Stimulated activated naive CD8-positive, alpha-beta T cell treated with anti-CD3 and anti-CD28 coated beads, Interleukin-15, amount 100 ng/mL, for 72 hours (primary cell): ENCODE measurements at regions not wholly inside any gene's neighbourhood (a gene's known extent, or its start where the extent isn't known, plus 50 kb on each side); places are given as distances from the start of the nearest gene placed in this dataset.
A peak's percentile ranks its signal among the peaks of the same experiment; 100 is the strongest.

Experiments
- ATAC-seq: fragments of 150-1000 bp; cut with Tn5 transposase; 2 replicates; pipeline ENCODE4 v1.10.0; 2021; ENCODE audit warnings: mild to moderate bottlenecking, moderate library complexity
- DNase-seq, 2 donors: peaks; one replicate each; pipeline ENCODE4 v3.0.0; 2021 to 2022
- H3K27ac Mint-ChIP-seq, 2 donors: one replicate each; pipeline ENCODE4 v1.8.0; 2022; ENCODE audit warnings: mild to moderate bottlenecking in 2 of 2, mixed read lengths in 2 of 2, moderate library complexity in 2 of 2
- H3K27me3 Mint-ChIP-seq: one replicate; pipeline ENCODE4 v1.8.0; 2022; ENCODE audit warnings: mixed read lengths
- H3K4me1 Mint-ChIP-seq: one replicate; pipeline ENCODE4 v1.8.0; 2022; ENCODE audit warnings: mild to moderate bottlenecking, mixed read lengths
- H3K4me3 Mint-ChIP-seq, 2 donors: one replicate each; pipeline ENCODE4 v1.8.0; 2022; ENCODE audit warnings: mild to moderate bottlenecking in 2 of 2, mixed read lengths in 2 of 2, moderate library complexity in 1 of 2
- H3K9me3 Mint-ChIP-seq, 2 donors: one replicate each; pipeline ENCODE4 v1.8.0; 2022; ENCODE audit warnings: mixed read lengths in 2 of 2

DNA sequence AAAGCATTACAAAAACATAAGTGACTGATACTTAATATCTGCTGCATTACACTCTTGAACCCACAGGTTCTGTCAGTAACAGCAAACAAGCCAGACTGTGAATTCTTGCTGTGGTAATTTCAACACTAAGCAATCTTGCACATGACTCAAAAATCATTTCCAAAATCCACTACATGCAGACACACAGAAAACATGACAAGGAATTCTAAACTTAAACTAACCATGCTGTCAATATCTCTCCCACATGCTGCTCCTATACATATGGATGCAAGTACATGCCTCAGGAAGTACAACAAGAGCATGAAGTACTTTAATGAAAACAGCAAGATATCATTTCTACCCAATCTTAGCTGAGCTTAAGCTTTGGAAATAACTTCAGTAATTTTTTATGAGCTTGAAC, 890.2 kb upstream of the KCND2 start:
- H3K27ac Mint-ChIP-seq: no peak overlapping the region
- DNase-seq (no peak), ATAC-seq (no peak)
- H3K4me3 Mint-ChIP-seq: no peak overlapping the region
- H3K9me3 Mint-ChIP-seq: peaks cover 0 to 5% of the 10 kb centered on the region in 2 donors
- no peaks in the 10 kb centered on the region for H3K4me1 Mint-ChIP-seq
- H3K27me3 Mint-ChIP-seq: no peaks in the 10 kb centered on the region

DNA sequence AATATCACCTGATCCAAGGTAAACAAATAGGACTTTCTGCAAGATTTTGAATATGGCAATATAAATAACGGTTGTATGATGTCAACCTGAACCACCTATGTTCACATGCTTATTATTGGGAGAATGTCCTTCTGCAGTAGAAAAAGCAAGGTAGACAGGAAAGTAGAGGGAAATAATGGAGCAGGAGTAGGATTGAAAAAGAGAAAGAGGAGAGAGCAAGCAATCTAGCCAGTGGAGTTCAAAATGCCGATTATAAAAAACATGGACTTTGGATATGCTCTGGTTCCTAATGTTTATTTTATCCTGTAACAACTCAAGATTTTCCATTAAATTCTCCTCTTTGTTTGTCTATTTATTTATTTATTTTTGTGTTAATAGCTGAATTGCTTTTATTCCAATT, 878.0 kb upstream of the KCND2 start:
- Mint-ChIP-seq H3K27me3 (no peaks in the 10 kb centered on the region), H3K9me3 (peaks cover 0 to 4% of the 10 kb centered on the region in 2 donors), H3K27ac (no peak overlapping the region), H3K4me1 (no peaks in the 10 kb centered on the region), H3K4me3 (no peak overlapping the region)
- DNase-seq: no peak
- no peak for ATAC-seq

DNA sequence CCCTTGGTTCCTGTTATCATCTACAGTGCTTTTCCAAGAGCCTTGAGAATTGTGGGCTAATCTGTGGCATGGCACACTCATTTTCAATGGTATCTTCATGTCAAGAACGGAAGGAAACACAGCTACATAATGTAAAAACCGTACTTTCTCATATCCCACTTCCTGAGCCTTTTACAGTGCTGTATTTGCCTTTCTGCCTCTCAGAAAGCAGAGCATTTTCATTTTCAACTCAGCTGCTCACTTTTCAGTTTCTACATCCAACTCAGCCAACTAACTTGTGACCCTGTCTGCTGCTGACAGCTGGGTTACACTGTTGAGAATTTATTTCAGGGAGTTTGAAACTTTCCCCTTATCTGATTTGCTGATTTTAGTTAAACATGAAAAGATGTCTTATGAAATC, 875.8 kb upstream of the KCND2 start:
- ATAC-seq (no peak), DNase-seq (no peak)
- Mint-ChIP-seq H3K9me3 (peaks cover 0 to 4% of the 10 kb centered on the region in 2 donors), H3K4me1 (no peaks in the 10 kb centered on the region), H3K27ac (no peak overlapping the region), H3K4me3 (no peak overlapping the region), H3K27me3 (no peaks in the 10 kb centered on the region)

DNA sequence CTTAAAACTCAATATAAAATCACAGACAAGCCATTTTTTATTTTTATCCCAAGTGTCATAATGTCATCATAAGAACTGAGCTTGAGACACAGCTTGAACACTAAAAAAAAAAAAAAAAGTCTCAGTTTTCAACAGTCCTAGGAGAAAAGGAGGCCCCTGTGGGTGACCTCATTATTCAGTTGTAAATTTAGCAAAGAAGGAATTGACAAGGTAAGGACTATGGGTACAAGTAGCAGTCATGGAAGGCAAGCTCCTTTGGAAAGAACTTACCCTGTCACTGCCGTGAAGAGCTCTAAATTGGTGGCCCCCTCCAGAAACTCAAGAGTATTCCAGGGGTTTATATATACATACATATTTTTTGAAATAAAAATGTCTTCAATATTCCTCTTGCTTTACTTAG, 864.4 kb upstream of the KCND2 start:
- H3K4me3 Mint-ChIP-seq: no peak overlapping the region
- no peaks in the 10 kb centered on the region for H3K27me3 Mint-ChIP-seq
- peaks cover 0 to 7% of the 10 kb centered on the region in 2 donors for H3K9me3 Mint-ChIP-seq
- H3K27ac Mint-ChIP-seq: no peak overlapping the region
- DNase-seq (no peak), ATAC-seq (no peak)
- no peaks in the 10 kb centered on the region for H3K4me1 Mint-ChIP-seq

DNA sequence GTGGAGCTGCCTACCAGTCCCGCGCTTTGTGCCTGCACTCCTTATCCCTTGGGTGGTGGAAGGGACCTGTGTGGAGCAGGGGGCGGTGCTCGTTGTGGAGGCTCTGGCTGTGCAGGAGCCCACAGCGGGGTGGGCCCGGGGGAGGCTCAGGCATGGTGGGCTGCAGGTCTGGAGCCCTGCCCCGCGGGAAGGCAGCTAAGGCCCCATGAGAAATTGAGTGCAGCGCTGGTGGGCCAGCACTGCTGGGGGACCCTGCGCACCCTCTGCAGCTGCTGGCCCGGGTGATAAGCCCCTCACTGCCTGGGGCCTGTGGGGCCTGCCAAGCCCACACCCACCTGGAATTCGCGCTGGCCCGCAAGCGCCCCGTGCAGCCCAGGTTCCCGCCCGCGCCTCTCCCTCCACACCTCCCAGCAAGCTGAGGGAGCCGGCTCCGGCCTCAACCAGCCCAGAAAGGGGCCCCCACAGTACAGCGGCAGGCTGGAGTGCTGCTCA, 859.6 kb upstream of the KCND2 start:
- DNase-seq: no peak

DNA sequence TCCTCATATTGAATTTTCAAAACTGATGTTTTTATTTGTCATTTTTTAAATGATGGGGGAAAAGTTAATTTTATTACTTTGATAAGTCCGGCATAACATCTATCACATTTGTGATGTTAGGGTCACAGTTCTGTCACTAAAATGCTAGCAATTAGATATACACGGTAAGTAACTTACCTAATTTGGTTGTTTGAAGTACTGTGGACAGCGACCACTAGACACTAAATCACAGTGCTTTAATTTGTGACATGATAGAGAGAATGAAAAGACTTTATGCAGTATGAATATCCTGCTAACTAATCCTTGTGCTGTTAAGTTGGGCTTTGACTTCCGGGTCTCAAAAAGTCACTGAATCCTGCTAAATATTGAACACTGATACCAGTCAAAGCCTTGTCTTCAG, 857.3 kb upstream of the KCND2 start:
- Mint-ChIP-seq H3K9me3 (peaks cover 4 to 16% of the 10 kb centered on the region in 2 donors), H3K27ac (no peak overlapping the region), H3K4me1 (no peaks in the 10 kb centered on the region), H3K4me3 (no peak overlapping the region), H3K27me3 (no peaks in the 10 kb centered on the region)
- ATAC-seq: no peak
- DNase-seq: no peak

More for the DNA sequence above, 859.6 kb upstream of the KCND2 start:
- peaks cover 4 to 16% of the 10 kb centered on the region in 2 donors for H3K9me3 Mint-ChIP-seq
- H3K4me3 Mint-ChIP-seq: no peak overlapping the region
- H3K27ac Mint-ChIP-seq: no peak overlapping the region
- H3K27me3 Mint-ChIP-seq: no peaks in the 10 kb centered on the region
- no peaks in the 10 kb centered on the region for H3K4me1 Mint-ChIP-seq
- ATAC-seq: no peak

DNA sequence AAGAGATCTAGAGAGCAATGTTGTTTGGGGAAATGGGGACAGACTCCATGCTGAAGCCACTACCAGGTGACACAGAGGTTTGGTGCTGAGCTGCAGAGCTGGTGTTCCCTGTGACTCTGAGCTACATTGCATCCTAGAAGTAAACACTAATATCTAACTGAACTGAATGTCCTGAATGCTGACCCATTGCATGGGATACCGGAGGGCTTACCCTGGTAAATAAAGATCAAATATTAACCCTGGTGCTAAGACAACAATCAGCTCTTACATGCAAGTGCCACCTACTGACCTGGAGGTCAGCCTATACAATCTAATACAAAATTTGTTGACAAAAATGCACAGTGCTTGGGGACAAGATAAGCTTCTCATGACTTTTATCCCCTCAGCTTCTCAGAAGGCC, 851.3 kb upstream of the KCND2 start:
- ATAC-seq (no peak), DNase-seq (no peak)
- no peak overlapping the region for H3K4me3 Mint-ChIP-seq
- no peaks in the 10 kb centered on the region for H3K27me3 Mint-ChIP-seq
- H3K4me1 Mint-ChIP-seq: no peaks in the 10 kb centered on the region
- no peak overlapping the region for H3K27ac Mint-ChIP-seq
- H3K9me3 Mint-ChIP-seq: peaks cover 4 to 19% of the 10 kb centered on the region in 2 donors

DNA sequence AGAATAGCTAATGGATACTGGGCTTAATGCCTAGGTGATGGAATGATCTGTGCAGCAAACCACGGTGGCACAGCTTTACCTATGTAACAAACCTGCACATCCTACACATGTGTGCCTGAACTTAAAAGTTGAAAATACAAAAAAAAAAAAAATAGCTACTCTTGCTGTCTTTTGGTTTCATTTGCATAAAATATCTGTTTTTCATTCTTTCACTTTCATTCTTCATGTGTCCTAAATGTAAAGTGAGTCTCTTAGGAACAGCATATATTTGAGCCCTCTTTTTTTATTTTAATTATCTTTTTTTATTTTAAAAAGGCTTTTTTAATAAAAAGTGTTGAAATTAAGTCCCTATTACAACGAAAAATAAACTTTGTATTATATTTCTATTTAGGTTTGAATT, 836.1 kb upstream of the KCND2 start:
- no peaks in the 10 kb centered on the region for H3K4me1 Mint-ChIP-seq
- H3K27me3 Mint-ChIP-seq: no peaks in the 10 kb centered on the region
- H3K27ac Mint-ChIP-seq: no peak overlapping the region
- H3K9me3 Mint-ChIP-seq: peaks cover 11 to 27% of the 10 kb centered on the region in 2 donors
- DNase-seq (no peak), ATAC-seq (no peak)
- H3K4me3 Mint-ChIP-seq: no peak overlapping the region

DNA sequence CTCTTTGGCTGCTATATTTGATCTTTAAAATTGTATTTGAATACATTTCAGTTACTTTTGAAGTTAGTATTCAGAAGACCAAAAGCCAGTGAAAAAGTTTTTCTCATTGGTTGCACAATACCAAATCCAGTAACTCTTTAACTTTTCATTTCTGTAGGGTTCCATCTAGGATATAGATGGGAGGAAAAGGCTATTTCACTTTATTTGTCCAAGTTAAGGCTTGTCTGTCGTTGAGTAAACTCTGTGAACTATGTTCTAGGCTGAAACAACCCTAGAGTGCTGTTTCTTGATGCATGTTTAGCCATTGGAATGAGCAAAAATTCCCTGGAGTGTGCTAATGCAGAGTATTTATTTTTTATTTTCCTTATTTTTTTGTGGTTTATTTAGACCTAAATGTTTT, 834.7 kb upstream of the KCND2 start:
- ATAC-seq (no peak), DNase-seq (no peak)
- H3K27me3 Mint-ChIP-seq: no peaks in the 10 kb centered on the region
- no peaks in the 10 kb centered on the region for H3K4me1 Mint-ChIP-seq
- no peak overlapping the region for H3K4me3 Mint-ChIP-seq
- H3K9me3 Mint-ChIP-seq: peaks cover 11 to 27% of the 10 kb centered on the region in 2 donors
- no peak overlapping the region for H3K27ac Mint-ChIP-seq

DNA sequence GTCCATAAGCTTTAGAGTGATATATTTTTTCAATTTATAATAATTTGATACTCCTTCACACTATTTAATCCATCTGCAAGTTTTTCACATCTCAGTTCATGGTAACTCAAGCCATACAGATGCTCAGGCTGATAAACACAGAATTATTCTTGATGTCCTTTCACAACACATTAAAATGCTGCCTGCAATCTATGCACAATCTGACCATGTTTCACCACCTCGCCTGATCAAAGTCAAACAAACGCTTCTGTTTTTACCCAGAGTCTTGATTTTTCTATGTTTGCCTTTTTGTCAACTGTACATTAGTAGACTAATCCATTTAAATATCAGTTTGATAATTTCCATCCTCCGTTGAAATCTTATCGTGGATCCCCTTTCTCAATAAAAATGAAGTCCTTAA, 833.8 kb upstream of the KCND2 start:
- no peaks in the 10 kb centered on the region for H3K4me1 Mint-ChIP-seq
- H3K4me3 Mint-ChIP-seq: no peak overlapping the region
- no peak overlapping the region for H3K27ac Mint-ChIP-seq
- peaks cover 11 to 24% of the 10 kb centered on the region in 2 donors for H3K9me3 Mint-ChIP-seq
- no peak for ATAC-seq
- no peak for DNase-seq
- H3K27me3 Mint-ChIP-seq: no peaks in the 10 kb centered on the region

DNA sequence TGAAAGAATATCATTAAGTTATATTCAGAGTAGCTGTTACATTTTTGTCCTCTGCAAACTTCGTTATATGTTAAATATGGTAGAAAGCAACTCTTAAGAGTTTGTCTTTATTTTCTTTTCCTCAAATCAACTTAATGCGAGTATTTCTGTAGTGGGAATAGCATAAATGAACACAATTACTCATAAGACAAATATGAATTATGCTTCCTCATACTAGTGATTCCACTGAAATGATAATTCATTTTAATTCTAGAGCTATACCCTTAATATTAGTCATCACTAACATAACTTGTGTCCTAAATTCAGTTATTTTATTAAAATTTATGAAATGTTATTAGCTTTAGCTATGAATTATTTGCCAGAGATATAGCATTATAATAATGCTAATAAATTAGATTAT, 820.6 kb upstream of the KCND2 start:
- DNase-seq (no peak), ATAC-seq (no peak)
- Mint-ChIP-seq H3K4me3 (no peak overlapping the region), H3K9me3 (peaks cover 7 to 9% of the 10 kb centered on the region in 2 donors), H3K27ac (no peak overlapping the region), H3K27me3 (no peaks in the 10 kb centered on the region), H3K4me1 (no peaks in the 10 kb centered on the region)

DNA sequence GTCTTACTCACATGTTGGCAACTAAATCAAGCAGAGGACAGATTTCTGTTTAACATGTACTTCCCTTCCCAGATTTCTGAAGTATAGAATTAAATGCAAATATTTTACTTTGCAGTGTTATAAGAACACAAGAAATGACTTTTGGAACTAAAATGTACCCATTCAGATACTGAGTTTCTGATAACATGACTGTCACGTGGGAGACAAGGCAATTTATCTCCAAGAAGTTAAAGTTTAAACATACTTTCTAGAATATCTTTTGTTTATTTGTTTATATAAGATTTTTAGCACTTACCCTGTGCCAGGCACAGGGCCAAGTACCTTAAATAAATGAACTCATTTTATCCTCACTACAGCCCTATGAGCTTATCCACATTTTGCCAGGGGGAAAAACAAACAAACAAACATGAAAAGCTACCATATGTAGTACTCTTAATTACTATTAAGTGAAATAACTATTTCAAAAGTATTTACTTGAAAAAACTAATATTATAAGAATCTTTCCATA, 807.1 kb upstream of the KCND2 start:
- no peaks in the 10 kb centered on the region for H3K9me3 Mint-ChIP-seq
- DNase-seq (no peak), ATAC-seq (no peak)
- H3K27ac Mint-ChIP-seq: no peak overlapping the region
- no peaks in the 10 kb centered on the region for H3K4me1 Mint-ChIP-seq
- no peaks in the 10 kb centered on the region for H3K27me3 Mint-ChIP-seq
- H3K4me3 Mint-ChIP-seq: no peak overlapping the region

DNA sequence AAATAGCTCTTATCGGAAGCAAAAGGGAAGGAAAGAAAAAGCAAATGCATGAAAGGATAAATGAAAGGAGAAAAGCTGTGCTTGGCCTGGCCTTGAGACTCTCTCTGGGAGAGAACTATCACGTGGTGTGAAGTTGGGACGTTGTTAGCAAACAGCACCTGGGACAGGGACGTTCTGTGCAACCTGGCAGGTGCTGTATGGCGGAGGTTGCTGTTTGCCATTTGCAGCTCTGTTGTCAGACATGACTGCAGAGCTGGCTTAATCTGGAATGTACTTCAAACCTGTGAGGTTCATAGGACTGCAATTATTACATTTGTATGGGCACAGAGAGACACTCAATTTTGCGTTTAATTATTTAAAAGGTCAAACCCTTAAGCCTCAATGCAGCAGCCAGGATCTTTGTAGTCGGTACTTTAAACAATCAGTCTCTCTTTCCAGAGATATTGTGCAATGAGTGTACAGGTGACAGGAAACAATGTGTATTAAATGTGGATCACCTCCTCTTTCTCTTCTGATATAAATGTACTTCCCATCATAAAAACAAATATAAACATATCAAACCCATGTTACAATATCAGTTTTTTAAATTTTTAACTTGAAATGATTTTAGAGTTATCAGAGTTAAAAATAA, 800.5 kb upstream of the KCND2 start:
- no peaks in the 10 kb centered on the region for H3K27me3 Mint-ChIP-seq
- ATAC-seq (no peak), DNase-seq (no peak)
- H3K27ac Mint-ChIP-seq: no peak overlapping the region
- H3K4me3 Mint-ChIP-seq: no peak overlapping the region
- no peaks in the 10 kb centered on the region for H3K9me3 Mint-ChIP-seq
- H3K4me1 Mint-ChIP-seq: no peaks in the 10 kb centered on the region

DNA sequence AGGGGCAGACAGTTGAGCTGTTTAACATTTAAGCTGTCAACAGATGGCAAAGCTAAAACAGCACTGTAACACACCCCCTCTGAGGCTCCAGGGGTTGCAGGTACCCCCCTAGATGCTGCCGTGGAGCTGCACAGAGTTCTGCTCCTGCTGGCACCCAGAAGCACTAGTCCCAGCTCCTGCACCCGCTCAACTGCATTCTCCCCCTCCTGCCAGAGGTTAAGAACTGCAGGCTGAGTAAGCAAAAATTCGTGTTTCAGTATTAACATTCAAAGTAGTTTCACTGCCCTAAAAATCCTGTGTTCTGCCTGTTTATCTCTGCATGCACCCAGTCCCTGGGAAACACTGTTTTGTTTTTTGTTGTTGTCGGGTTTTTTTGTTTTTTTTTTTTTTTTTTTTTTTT, 790.8 kb upstream of the KCND2 start:
- H3K27me3 Mint-ChIP-seq: no peaks in the 10 kb centered on the region
- peaks cover 0 to 5% of the 10 kb centered on the region in 2 donors for H3K9me3 Mint-ChIP-seq
- no peak overlapping the region for H3K27ac Mint-ChIP-seq
- no peaks in the 10 kb centered on the region for H3K4me1 Mint-ChIP-seq
- no peak overlapping the region for H3K4me3 Mint-ChIP-seq
- DNase-seq (no peak), ATAC-seq (no peak)

DNA sequence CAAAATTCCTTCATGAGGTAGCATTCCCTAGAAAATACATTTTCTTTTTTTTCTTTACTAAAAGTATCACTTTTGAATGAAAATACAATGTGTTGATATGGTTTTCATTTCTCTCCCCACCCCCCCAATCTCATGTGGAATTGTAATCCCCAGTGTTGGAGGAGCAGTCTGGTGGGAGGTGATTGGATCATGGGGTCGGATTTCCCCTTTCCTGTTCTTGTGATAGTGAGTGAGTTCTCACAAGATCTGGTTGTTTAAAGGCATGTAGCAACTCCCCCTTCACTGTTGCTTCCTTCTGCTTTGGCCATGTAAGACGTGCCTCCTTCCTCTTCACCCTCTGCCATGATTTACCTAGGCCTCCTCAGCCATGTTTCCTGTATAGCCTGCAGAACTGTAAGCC, 790.3 kb upstream of the KCND2 start:
- H3K4me3 Mint-ChIP-seq: no peak overlapping the region
- no peak for DNase-seq
- H3K9me3 Mint-ChIP-seq: peaks cover 0 to 5% of the 10 kb centered on the region in 2 donors
- no peak overlapping the region for H3K27ac Mint-ChIP-seq
- H3K4me1 Mint-ChIP-seq: no peaks in the 10 kb centered on the region
- no peak for ATAC-seq
- H3K27me3 Mint-ChIP-seq: no peaks in the 10 kb centered on the region

DNA sequence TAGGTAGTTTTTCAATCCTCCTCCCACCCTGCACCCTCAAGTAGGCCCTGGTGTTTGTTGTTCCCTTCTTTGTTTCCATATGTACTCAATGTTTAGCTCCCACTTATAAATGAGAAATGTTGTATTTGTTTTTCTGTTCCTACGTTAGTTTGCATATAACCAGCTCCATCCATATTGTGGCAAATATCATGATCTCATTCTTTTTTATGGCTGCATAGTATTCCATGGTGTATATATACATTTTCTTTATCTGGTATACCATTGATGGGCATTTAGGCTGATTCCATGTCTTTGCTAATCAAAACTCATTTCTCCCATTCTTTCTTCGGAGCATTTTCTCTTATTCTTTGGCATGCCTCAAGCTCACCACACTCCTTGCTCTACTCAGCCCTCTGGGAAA, 789.6 kb upstream of the KCND2 start:
- no peak for DNase-seq
- Mint-ChIP-seq H3K4me3 (no peak overlapping the region), H3K27ac (peak overlapping the region in 1 of 2 donors; percentile 31), H3K4me1 (no peaks in the 10 kb centered on the region), H3K27me3 (no peaks in the 10 kb centered on the region), H3K9me3 (peaks cover 0 to 8% of the 10 kb centered on the region in 2 donors)
- no peak for ATAC-seq

DNA sequence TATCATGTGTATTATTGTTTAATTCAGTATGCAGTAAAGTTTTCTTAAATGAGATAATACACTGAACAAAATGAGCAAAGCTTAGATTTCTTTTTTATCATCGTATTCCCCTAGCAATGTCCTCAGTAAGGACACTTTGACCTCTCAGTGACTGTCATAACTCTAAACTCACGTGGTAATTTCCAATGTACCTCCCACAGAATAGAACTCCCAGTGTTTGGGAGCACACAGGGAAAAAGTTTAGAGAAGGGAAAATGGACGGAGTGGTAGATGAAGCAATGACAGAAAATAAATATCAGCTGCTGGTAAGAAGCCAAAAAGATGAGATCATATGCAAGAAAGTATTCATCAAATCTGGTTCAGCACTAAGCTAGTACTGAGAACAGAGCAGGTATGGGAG, 758.6 kb upstream of the KCND2 start:
- ATAC-seq: no peak
- no peak overlapping the region for H3K27ac Mint-ChIP-seq
- no peaks in the 10 kb centered on the region for H3K4me1 Mint-ChIP-seq
- DNase-seq: no peak
- no peaks in the 10 kb centered on the region for H3K27me3 Mint-ChIP-seq
- H3K4me3 Mint-ChIP-seq: no peak overlapping the region
- H3K9me3 Mint-ChIP-seq: peaks cover 6 to 15% of the 10 kb centered on the region in 2 donors
